Kidney capillary endothelial cell (primary cell): ENCODE measurements at regions not wholly inside any gene's neighbourhood (a gene's known extent, or its start where the extent isn't known, plus 50 kb on each side); places are given as distances from the start of the nearest gene placed in this dataset.
A peak's percentile ranks its signal among the peaks of the same experiment; 100 is the strongest.

ENCODE experiments used
- DNase-seq: peaks from one replicate; pipeline ENCODE4 v3.0.0-alpha.2; 2018; ENCODE audit warnings: low spot score

DNA sequence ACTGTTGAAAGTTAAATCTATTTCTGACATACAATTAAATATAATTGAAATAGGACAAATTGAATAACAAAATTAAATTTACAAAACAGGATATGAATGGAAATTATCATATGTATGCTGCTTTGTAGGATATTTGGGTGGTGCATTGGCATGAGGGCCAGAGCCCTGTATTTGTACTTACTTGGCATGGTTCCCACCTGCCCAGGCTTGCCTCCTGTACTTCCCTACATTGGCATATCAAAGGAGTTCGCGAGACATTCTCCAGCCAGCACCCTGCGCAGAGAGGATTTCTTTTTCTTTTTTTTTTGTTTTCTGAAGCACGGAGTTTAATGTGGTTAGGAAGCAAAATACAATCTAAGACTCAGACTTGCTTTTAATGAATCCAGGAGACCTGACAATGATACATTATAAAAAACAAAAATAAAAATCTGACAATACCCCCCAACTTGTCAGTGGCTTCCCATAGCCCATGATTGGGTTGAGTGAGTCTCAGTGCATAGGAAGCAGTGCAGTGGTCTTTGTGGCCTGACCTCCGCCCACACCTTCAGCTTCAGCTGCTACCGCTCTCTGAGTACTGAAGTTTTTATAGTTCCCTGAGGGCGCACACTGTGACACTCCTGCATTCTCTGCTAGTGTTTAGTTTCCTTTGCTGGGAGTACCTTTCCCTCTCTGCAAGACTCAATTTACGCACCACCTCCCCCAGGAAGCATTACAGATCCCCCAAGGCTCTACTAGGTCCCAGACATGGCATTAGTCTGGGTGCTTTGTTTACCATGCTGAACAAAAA, 440.8 kb downstream of the UTRN start:
- DNase-seq = no peak

DNA sequence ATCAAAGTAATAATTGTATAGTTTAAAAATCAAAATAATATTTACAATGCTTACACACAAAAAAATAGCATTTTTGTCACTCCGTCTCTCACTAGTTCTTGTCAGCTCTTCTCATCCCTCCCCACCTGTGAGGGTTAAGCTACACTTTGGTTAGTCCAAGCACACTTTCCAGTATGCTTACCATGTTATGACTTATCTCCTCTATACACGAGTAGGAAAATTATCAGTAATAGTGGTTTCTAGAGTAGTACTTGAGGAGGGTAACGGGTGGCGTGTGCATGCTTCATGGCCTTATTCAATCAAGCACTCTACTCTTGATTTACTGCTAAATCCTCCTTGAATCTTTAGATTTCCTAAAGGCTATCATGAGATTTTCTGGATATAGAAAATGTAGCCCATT, 443.7 kb downstream of the UTRN start:
- DNase-seq = no peak

DNA sequence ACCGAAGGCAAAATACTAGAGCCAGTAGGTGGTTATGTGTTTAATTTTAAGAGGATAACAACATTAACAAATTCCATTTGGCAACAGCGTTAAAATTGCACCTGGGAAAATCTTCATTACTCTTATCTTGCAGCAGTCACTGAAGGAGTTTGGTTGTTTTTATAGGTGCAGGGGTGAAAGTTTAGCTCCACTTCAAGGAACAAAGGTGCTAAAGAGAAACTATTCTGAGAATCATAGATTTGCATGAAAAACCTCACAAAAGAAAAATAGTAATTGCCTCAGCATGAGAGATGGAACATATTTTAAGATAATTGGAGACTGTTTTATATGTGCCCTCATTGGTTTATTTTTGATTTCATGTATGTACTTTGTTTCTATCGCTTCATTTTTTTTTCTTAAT, 444.4 kb downstream of the UTRN start:
- DNase-seq = no peak

DNA sequence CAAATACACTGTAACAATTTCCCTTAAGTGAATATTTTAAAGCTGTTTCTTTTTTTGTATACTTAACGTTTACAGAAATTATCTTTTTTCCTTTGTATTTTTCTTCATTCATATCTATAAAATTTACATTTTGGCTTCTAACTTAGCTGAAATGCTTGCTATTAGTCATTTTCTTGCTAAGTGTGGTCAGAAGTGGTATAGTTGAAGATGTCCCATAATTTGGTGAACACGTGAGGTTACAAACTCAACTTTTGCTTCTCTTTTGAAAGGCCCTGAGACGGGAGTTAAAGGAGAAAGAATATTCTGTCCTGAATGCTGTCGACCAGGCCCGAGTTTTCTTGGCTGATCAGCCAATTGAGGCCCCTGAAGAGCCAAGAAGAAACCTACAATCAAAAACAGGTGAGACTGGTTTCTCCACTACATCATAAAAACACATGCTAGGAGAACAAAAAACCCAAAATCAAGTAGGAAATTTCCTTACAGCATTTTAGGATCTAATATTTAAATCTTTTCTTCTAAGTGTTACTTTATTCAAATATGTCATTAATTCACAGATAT, 445.0 kb downstream of the UTRN start:
- no peak for DNase-seq

DNA sequence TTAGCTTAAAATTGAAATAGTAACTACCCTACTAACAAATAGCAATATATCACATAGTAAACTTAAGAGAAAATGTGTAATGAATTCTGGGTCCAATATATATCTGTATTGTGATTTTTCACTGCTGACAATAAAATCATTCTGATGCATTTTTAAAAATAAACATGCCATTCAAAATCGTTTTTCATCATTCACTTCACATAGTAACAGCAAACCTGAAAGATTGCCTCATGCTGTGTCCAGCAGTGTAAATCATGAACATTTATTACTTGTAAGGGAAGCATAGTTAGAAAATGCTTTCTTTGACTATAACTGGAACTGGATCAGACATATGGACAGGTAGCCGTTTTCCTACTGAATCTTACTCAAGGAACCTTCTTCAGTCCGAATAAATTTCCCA, 446.1 kb downstream of the UTRN start:
- no peak for DNase-seq

DNA sequence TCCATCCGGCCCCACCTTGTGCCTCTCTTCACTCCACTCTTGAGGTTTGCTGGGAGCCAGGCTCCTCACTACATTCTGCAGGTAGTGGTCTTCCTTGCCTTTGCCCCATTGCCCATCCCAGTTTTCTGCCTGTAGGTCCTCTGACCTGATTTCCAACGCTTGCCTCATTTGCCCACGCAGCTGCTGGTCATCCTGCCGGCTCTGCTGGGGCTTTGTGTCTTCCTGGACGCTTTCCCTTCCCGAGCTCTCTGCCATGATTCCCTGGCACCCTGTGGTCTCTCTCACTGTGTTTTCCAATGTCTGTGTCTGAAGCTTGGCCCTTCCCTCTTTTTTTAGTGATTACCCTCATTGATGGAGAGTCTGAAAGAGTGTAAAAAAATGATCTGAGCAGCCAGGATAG, 451.6 kb downstream of the UTRN start:
- DNase-seq = no peak

DNA sequence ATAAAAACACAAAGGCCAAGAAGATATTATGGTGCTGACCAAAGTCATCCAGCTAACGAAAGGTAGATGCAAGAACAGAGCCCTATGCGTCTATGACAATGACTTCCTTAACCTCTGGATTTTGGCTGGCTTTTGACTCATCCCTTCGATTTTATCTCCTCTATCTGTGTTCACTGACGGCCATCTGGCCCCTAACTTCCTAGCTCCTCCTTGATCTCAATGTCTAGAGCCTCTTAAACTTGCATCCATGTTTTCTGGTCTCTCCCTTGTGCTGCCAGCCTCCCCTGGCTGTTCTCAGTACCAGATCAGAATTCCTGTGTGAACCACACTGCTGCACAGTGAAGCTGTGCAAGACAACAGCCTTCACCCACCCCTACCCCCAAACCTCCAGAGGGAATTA, 452.9 kb downstream of the UTRN start:
- no peak for DNase-seq

DNA sequence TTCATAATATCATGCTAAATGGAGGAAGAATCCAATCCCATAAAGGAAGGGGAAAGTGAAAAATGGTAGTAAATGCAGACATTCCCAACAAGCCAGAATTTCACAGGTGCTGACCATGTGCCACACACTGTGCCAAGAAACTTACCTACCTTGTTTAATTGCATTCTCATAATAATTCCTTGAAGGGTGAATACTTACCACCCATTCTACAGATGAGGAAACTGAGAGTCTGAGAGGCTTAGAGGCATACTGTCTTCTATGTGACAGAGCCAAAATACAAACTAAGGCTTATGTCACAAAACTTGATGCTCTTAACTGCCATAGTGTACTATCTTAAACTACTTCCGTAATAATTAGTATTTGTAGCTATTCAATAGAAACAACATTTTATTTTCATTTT, 454.7 kb downstream of the UTRN start:
- DNase-seq = no peak

DNA sequence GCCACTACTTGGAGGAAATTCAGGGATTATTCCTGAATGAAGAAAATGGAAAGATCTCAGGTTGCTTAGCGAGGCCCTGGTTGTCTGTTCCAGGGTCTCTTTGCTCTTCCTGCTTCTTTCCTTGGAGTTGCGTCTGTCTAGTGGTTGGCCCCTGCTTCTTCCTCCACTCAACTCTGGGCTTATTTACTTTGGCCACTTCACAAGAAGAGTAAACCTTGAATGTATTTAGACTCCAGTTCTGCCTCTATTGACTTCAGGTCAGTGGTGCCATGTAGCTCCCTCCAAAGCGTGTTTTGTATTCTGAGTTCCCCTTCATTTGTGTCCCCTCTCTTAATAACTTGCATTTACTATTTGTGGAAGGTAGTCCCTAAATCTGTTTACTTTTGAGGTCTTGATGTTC, 456.5 kb downstream of the UTRN start:
- DNase-seq = no peak

DNA sequence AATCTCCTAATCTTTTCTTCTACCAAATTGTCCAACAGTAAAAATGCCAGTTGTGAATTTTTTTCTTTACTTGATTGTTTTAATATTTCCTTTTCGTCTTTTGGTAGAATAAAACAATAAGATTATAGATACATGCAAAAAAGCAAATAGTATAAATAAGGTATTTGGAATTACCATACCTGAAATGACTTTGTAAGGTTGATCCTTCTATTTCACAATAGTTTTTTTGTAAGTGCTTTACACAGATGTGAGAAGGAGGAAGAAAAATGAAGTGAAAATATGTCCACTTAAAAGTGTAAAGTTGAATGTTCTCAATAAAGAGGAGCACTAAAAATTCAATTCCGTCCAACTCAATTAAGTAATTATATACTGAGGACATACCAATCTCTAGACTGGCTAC, 457.6 kb downstream of the UTRN start:
- no peak for DNase-seq

DNA sequence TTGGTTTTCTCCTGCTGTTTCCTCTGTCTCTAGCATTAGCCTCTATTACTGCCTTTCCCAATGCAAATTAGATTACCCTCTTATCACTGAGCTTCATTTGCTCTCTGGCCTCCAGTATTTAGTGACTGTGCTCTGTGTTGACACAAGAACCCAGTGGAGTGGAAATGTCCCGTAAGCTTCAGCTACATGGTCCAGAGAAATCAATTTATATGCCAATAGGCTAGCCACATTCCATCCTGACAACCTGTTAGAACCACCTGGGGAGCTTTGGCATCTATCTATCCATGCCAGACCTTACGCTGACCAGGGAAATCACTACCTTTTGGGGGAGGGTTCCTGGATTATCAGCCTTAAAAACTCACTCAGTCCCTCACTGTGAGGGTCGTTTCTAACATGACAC, 459.6 kb downstream of the UTRN start:
- no peak for DNase-seq

DNA sequence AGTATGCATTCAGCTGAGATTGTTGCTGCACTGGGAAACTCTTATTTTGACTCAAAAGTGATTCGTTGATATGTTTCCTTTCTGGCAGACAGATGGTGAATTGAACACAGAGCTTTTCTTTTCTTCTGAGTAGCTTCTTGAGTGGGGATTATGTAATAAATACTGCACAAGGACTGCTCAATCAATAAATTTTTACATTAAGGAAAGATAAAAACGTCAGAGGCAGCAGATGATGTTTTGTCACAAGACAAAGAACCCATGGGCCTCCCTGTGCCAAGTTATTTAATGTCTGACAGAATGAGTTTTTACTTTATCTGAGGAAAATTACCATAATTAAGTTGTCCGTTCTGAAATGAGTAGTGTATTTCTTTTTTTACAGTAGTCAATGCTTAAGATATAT, 460.3 kb downstream of the UTRN start:
- DNase-seq = no peak

DNA sequence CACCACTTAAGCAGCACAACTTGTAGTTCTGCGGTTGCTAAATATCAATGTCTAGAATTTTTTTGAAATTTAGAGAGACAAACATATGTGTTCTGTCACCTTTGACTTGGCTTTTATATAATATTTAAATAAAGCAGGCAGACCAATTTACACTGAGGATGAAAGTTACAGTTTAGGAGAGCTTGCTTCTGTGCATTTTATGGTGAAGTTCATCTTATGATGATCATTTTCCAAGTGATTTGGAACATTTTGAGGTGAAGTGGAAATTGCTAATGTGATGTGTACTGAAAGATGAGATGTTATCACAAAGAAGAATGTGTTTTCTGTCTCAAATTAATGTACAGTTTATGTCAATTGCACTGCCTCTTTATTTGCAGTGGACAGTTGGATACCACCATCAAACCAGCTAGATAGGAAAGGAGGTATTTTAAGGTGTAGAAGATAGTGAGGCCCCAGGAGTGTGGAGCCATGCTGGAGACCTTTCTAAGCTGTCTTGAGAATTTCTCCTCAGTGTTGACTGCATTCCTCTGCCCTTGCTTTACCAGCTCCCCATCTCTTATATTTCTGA, 461.9 kb downstream of the UTRN start:
- no peak for DNase-seq

DNA sequence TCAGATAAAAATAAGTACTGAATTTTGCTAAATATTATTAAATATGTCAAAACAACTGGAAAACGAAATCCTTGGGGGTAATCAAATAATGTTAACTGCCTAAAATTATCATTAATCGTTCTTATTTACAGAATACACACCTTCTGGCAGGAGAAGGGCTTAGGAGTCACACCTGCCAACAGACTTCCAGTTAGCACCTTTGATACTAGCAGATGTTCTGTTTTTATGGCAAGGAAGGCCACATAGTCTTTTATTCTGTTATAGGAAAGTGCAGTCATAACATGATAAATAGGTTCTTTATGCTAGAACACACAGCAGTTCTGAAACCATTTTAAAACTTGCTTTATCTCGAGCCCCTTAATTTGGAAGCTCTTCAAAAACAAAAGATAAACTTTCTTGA, 464.1 kb downstream of the UTRN start:
- DNase-seq = no peak

DNA sequence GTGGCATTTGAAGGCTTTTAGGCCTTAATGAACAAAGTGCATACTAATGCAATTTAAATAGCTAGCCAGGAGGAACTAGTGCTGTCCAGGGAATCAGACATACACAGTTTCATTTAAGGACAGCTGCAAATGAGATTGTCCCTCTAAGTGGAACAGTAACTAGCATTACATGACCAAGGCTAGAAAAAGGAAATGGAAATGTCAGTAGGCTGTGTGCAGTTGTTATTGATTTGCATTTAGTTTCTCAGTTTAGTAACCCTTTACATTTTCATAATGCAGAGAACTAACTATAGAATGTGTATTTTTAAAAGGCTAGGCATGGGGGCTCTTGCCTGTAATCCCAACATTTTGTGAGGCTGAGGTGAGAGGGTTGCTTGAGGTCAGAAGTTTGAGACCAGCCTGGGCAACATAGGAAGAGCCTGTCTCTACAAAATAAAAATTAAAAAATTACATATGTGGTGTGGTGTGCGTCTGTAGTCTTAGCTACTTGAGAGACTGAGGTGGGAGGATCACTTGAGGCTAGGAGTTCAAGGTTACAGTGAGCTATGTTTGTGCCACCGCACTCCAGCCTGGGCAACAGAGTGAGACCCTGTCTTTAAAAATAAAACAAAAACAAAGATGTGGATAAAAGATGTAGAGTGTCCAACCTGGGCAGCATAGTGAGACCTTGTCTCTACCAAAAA, 468.0 kb downstream of the UTRN start:
- DNase-seq = no peak

DNA sequence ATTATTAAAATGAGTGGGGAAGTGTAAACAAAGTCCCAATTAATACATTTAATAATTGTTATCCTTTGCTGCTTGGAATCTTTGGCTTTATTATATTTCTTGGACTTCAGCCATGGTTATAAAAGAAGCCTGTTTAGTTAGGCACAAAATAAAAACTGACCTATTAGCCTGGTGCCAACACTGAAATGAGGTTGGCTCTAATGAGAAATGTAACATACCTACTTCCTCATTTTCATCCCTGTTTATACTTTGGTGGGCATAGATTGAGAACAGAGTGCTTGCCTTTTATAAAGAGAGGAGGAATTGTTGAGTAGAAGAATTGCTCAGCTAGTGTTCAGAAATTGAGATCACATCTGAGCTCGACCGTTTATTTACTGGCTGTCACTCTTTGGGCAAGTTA, 471.3 kb downstream of the UTRN start:
- no peak for DNase-seq

DNA sequence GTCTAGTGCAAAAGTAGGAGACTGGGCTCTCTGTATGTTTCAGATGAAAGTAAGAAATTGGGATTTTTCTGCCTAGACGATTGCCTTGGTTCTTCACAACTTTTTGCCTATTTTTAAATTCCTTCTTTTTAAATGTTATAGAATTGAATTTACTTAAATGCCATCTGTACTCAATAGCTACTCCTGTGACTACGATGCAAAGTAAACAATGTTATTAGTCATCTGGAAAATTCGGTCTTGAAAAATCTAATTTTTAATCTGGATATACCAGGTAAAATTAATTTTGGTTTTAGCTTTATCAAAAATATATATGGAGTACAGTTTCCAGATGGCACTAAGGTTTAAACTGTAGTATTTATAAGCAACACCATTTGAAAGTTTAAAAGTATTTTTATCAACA, 472.2 kb downstream of the UTRN start:
- no peak for DNase-seq

DNA sequence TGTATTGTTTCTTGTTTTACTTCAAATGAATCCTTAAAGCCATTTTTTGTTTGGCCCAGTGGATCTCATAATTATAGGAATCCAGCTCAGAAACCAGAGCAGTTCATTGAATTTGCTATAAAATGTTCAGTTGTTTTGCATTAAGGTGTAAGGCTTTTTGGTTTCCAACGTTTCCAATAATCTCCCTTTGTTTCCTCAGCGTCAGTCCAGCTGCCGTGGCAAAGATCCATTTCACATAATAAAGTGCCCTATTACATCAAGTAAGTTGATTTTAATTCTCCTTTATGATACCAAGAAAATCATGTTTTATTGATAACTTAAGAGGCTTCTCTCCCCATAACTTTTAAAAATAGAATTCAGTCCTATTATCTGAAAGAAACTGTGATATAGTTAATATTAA, 472.6 kb downstream of the UTRN start:
- no peak for DNase-seq

DNA sequence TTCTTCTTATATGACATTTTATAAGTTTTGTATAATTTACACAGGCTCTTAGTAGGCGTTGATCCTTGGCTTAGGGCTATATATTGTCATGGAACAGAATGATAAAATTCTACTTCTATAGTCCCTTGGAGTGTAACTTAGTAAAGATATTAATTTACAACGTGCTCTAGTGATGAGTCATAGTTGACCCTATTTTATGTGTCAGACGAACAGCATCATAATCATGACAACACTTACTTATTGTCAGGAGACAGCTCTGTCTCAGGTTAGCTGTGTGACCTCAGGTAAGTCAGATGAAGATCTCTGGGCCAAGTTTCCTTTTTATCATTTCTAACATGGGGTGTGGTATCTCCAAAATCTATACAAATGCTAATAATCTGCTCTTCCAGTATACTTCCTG, 473.5 kb downstream of the UTRN start:
- peak; percentile 23 for DNase-seq

DNA sequence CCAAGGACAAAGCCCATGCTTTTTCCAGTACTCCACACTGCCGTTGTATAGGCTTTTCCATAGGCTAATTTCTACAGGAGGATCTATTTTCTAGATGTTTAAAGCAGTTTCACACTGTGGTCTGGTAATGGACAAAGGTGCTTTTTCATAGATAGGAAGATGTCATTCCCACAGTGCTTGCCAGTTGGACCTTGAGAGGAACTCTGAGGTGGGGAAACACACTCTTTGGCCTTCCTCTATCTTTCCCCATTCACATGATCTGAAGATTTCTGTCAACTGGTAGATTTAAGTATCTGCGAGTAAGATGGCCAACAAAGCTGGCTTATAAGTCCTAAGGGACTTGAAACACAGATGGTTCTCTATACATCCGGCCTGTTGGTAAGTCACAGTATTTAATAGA, 477.3 kb downstream of the UTRN start:
- DNase-seq = no peak

DNA sequence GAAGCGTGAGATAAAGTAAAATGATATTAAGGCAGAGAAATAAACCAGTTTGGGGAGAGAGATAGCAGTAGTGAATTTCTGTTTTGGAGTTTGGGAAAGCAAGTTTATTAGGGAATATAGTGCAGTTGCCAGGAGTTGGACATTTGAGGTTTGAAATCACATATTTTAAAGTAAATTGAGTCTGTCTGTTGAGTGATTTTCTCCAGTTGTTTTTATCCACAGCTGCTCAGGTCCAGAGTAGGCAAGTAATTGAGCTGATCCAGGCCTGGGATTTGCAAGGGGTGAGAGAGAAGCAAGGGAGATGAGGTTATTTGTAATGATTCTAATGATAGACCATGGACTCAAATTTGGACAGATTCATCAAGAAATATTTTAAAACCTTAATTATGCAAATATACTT, 481.9 kb downstream of the UTRN start:
- DNase-seq = no peak

DNA sequence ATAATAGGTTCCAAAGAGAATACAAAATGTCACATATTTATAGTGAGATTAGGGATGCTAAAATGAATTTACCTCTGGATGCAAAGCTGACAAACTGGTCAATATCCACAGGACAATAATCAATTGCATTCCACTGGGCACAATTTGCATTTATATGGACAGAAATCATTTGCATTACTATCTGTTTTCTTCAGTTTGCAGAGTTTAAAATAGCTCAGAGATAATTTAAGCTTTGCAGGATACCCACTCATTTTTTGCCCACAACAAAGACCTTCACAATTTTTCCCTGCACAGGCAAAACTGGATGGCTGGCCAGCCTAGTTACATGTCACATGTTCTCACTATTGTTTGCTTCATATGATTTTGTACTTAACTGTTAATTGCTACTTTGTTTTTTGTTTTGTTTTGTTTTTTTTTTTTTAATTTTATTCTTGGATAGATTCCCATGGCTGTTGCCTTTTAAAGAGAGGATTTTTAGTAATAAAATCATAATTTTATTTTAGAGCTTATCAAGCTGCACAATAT, 483.5 kb downstream of the UTRN start:
- DNase-seq = no peak

DNA sequence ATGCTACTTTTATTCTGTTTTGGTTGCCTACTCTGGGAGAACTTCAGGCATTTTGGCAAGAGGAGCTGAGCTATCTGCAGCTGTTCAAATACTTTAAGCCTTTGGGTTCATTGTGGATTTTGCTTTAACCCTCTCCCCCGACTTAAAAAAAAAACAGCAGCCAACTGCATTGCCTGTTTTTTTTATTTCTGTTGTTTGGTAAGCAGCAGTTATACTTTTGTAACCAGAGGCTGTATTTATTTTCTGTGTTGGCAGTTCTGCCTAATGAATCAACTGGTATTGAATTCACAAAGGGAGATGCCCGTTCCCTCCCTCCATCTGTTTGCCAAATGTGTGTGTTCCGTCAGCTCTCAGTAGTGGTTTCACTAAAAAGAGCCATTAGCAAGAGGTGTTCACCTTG, 484.0 kb downstream of the UTRN start:
- no peak for DNase-seq
